AG04449 (cell line): ENCODE measurements at regions not wholly inside any gene's neighbourhood (a gene's known extent, or its start where the extent isn't known, plus 50 kb on each side); places are given as distances from the start of the nearest gene placed in this dataset.
"Not testable (repeated sequence)": the region's sequence is repeated elsewhere in the genome, so short reads cannot be mapped to it uniquely, and the experiment has no call there.

Experiments
- CTCF ChIA-PET: fragments of 350-600 bp; formaldehyde crosslinking; extraction: SDS; loops from one replicate; lab custom pipeline; 2021; ENCODE audit warnings: antibody characterized with exemption; lab: Yijun Ruan, JAX
- POLR2A ChIA-PET: fragments of 400-600, 350-600 bp; formaldehyde crosslinking; extraction: SDS; loops from one replicate; lab custom pipeline; 2020; ENCODE audit warnings: antibody characterized with exemption, inconsistent platforms; lab: Yijun Ruan, JAX
- DNase-seq: peaks from one replicate; pipeline ENCODE4 v3.0.0-alpha.2; 2010; ENCODE audit warnings: low read depth, low spot score
- H3K4me3 ChIP-seq: 2 replicates; pipeline ENCODE4 v1.5.1; 2011; ENCODE audit warnings: low read depth, mild to moderate bottlenecking, control low read depth, low read length
- CTCF ChIP-seq: IDR thresholded peaks from one replicate; pipeline ENCODE4 v1.5.1; 2011; ENCODE audit warnings: mild to moderate bottlenecking, moderate library complexity, low read length, control low read depth, inconsistent platforms; ENCODE audit not compliant: insufficient read depth; ENCODE audit errors: missing control alignments

GRCh38 chr18:1357724-1358123 lies 453.1 kb downstream of the ADCYAP1 start:
- POLR2A ChIA-PET = no interaction called here

GRCh38 chr18:1361936-1362335 lies 457.3 kb downstream of the ADCYAP1 start:
- no peak for TF ChIP-seq CTCF
- H3K4me3 ChIP-seq = no peak overlapping the region
- ChIA-PET POLR2A (no interaction called here), CTCF (no interaction called here)
- no peak for DNase-seq

More at GRCh38 chr18:1357724-1358123, 453.1 kb downstream of the ADCYAP1 start:
- TF ChIP-seq CTCF = no peak
- CTCF ChIA-PET = no interaction called here
- DNase-seq = no peak
- H3K4me3 ChIP-seq = no peak overlapping the region

- H3K4me3 ChIP-seq = no peak overlapping the region
- CTCF ChIA-PET = no interaction called here
- POLR2A ChIA-PET = no interaction called here
- TF ChIP-seq CTCF = no peak
- no peak for DNase-seq
Observed at GRCh38 chr18:1370552-1370951, 465.9 kb downstream of the ADCYAP1 start.

GRCh38 chr18:1371724-1372123 lies 467.1 kb downstream of the ADCYAP1 start:
- H3K4me3 ChIP-seq = no peak overlapping the region
- no peak for TF ChIP-seq CTCF
- no peak for DNase-seq
- ChIA-PET CTCF (no interaction called here), POLR2A (no interaction called here)

- ChIA-PET POLR2A (no interaction called here), CTCF (no interaction called here)
- no peak for TF ChIP-seq CTCF
- no peak for DNase-seq
- no peak overlapping the region for H3K4me3 ChIP-seq
Observed at GRCh38 chr18:1383465-1383864, 478.8 kb downstream of the ADCYAP1 start.

- H3K4me3 ChIP-seq, POLR2A ChIA-PET, CTCF ChIA-PET: not testable (repeated sequence)
Observed at GRCh38 chr18:1388468-1388867, 483.8 kb downstream of the ADCYAP1 start.

GRCh38 chr18:1392046-1392445 lies 487.4 kb downstream of the ADCYAP1 start:
- H3K4me3 ChIP-seq = no peak overlapping the region
- CTCF ChIA-PET = no interaction called here
- no peak for DNase-seq
- POLR2A ChIA-PET = no interaction called here
- TF ChIP-seq CTCF = no peak

More at GRCh38 chr18:1388468-1388867, 483.8 kb downstream of the ADCYAP1 start:
- not testable (repeated sequence) for DNase-seq
